ENCODE measurements at regions not wholly inside any gene's neighbourhood (a gene's known extent, or its start where the extent isn't known, plus 50 kb on each side); places are given as distances from the start of the nearest gene placed in this dataset.
"Not testable (repeated sequence)": the region's sequence is repeated elsewhere in the genome, so short reads cannot be mapped to it uniquely, and the experiment has no call there.

DNA sequence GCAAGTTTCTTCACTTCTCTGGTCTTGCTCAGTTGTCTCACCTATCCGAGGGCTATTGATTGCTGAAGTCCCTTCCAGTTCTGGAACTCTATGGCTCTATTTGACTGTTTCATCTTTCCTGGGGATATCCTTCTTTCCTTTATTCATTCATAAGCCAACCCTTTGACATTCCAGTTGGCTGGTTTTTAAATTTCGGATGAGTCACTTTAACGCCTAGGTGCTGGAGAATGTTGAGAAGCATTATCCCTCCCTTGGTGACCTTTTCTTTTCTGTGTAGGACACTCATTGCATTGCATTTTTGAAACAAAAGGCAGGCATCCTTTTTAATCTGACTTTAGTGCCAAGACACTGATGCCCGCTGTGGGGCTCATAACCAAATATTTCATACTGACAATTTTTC, 307.1 kb downstream of the TSN start:
- DNase-seq (ENCODE audit: low read depth), result no peak

DNA sequence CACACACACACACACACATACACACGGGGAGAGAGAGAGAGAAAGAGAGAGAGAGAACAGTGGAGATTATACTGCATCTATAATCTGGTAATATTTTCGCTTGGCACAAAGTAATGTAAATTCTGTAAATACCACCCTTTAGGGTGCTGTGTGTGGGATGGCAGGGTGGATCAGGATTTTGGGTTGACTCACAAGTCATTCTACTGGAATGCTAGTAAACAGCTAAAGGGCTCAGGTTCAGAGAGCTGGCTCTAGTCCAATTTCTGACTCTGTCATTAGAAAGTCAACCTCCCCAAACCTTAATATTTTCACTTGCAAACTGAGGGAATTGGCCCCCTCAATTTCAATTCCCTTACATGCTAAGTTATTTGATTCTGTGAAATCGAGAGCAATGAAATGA, 308.3 kb downstream of the TSN start:
- DNase-seq (ENCODE audit: low read depth), result no peak

DNA sequence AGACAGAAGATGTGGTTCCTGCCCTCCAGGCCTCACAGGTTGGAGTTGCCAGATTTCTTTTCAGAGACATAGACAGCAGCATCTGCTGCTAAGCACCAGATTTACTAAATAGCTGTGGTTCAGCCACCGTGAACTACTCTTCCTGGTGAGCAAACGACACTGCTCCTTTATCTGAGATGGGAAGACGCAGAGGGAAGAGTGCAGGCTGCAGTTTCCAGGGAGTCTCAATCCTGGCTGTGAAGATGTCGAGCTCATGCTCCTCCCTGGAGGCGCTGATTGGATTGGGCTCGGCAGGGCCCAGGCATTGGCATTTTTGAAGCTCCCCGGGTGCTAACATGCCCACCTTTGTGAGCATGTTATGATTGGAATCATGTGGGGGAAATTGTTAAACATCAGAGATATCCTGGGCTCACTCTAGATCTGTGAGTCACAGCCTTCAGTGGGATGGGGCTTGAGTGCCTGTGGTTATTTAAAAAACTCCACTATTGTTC, 314.8 kb downstream of the TSN start:
- DNase-seq (ENCODE audit: low read depth), result no peak

DNA sequence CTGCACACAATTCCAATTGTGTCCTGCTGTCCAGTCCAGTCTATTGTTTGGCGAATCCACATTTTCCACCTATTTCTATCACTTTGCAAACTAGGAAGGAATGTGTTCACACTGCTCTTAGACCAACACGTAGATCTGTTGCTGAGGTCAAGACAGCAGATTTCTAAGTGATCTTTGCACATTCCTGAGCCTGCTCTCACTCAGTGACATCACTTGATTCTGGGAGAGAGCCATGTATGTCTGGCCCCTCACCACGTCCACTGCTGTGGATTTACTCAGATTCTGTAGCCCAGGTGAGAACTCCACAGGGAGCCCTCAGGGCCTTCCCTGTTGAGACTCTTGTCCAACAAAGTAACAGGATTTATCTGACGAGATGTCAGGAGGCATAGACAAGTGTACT, 317.2 kb downstream of the TSN start:
- DNase-seq (ENCODE audit: low read depth), result no peak

DNA sequence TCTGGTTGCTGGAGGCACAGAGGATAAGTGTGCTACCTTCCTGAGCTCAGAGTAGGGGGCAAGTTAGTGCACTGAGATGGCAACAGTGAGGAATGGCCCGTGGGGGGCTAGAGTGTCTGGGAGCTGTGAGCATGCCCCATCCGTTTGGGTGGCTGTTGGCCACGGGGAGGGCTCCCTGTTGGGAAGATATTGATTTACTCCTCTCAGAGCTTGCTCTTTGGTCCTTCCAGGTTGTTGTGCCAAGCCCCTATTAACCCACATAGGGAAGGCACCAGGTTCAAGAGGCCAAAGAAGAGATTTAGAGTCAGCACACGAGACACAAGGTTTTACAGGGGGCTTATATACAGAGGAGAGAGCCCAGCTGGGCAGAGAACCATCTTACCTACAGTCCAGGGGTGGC, 318.8 kb downstream of the TSN start:
- no peak for DNase-seq (ENCODE audit: low read depth)

DNA sequence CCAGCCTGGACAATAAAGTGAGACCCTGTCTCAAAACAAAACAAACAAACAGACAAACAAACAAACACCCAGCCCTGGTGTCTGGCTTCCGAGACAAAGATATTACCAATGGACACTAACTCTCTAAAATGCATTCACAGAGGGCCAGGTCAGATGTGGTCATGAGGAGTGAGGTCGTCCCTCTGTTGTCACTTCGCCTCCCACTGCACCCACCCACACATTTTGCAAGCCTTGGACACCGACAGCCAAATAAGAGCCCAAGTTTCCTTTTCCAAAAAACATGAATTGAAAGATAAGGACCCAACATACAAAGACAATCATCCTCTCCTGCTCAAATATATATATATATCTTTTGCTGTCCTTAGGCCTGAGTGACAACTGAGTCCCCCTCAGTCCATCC, 319.9 kb downstream of the TSN start:
- no peak for DNase-seq (ENCODE audit: low read depth)

DNA sequence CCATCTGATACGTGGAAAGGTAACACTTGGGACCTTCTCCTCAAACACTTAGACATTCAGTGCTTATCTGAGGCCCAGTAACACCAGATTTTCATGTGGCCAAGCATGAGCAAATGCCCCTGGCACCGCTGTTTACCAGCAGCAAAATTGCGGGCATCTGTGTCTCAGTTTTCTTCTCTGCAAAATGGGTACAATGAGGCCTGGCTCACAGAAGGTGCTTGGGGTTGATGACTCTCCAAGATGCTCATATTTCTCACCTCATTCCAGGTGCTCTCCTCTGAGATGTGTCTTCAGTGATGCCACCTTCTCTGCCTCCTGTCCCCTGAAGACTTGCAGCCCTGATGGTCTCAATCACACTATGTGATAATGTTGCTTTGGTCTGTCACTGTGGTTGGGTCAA, 321.7 kb downstream of the TSN start:
- DNase-seq (ENCODE audit: low read depth), result no peak

DNA sequence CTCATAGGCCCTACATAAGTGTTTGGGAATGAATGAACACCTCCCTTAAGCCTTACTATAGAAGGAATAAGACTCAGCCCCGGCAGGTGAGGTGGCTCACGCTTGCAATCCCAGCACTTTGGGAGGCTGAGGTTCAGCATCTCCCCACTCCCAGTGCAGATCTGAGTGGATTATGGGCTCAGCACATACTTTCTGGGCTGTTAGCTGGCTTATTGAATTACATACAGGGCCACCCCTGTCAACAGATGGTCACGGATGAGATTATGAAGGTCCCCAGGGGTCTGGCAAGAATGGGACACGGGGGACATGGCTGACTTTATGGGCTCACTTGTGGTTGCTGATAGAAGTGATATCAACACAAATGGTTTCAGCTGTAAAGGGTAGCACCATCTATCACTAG, 322.3 kb downstream of the TSN start:
- no peak for DNase-seq (ENCODE audit: low read depth)

DNA sequence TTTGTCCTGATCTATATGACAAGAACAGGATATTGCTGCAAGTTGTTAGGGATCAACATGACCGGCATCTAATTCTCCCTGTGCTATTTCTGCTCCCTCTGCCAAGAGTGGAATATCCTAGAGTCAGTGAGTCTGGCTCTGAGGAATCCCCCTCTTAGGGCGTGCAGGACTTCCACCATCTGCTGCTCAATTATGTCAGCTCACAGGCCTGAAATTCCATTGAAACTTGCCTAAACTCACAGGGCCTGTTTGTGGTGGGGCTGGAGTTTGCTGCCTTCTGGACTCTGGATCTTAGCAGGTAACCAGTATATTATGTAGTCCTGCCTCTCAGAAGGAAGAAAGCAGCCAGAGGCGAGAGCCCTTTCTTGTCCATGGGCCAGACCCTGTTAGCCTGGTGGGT, 323.0 kb downstream of the TSN start:
- DNase-seq (ENCODE audit: low read depth), result no peak

DNA sequence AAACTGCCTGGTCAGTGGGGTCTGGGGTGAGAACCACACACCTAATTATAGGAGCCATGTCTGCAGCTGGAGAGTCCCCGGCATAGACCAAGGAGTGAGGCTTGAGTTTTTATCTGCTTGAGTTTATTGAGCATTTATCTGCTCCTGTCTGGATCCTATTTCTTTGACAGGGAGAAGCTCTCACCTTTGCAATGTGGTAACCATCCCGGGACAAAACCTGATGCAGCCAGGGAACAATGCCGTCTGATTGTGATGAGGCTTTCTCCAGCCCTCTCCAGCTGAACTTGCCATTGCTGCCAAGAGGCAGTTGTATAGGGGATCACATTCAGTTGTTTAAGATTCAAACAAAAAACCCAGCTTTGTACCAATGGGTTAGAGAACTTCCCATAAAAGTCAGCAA, 324.4 kb downstream of the TSN start:
- no peak for DNase-seq (ENCODE audit: low read depth)

DNA sequence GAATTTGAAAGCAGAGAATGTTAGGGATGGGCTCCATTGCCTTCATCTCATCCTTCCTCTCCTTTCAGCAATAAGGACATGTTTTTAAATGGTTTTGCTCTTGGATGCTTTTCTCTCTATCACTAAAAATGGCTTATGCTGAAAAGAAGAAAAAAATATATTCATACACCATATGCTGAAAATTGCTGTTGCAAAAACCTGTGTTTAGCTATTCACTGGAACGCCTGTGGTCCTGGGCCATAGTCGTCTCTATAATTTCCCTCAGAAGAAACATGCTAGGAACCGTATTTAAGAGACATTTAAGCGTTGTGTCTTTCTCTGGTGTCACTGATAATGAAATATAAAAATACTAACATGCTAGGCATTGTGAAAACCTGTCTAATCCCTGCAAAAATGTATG, 324.9 kb downstream of the TSN start:
- no peak for DNase-seq (ENCODE audit: low read depth)

DNA sequence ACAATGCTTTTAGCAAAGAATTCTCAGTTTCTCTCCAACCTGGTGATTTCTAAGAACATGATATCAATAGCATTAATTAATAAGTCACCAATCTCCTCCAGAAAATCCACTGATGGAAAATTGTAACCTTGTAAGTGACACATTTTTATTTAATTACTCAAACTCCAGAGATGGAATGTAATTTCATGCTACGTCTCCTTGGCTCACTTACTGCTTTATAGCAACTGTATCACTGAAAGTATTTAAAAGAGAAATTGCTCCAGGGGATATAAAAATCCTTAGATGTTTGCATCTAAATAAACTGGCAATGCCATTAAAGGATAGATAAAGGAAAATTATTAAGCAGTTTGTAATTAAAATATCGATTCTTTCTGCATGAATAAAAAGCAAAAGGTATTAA, 325.4 kb downstream of the TSN start:
- DNase-seq (ENCODE audit: low read depth), result no peak

DNA sequence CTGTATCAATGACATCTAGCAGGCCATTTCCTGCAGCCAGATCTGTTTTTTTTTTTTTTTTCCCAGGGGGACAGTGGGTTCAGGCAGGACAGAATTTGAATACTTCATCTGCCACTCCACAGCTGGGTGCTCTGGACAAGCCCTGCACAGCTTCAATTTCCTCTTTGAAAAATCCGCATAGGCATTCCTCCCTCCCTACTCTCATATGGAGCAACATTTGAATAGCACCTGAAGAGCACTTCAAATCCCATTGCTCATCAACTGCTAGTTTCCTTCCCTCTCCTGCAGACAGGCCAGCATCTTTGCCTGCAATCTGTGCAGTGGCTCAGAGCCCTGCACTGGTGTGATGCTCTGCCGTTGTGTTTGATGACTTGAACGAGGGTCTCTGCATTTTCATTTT, 326.3 kb downstream of the TSN start:
- no peak for DNase-seq (ENCODE audit: low read depth)

DNA sequence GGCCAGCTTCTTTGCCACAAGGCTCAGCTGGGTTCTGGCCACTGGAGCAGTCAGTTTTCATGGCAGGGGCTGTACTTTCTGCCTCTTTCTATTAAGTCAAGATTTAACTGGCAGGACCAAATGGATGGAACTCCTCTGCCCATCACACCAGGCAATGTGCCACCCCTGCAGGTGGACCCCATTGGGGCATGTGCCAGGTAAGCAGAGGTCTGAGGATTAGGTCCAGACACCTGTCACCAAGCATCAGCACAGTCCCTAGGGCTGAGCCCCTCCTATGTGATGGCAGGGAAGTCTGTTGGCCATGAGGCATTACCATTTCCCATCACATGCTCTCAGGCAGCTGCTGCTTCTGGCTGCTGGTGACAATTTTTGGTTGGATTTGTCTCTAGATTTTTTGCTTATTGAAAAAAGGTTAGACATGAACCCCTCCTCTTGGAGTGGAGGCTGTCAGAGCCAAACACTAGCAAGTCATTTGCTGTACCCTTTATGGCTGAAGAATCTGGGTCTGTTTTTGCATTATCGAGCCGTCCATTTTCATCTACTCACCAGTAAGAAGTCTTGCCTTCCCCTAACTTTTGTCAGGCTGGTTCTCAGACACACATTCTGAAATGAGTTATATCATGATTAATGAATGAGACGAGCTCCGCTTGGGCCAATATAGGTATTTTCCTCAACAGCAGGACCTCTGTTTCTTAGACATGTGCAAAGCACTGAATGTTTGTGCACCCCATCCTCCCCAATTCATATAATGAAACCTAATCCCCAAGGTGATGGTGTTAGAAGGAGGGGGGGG, 328.0 kb downstream of the TSN start:
- no peak for DNase-seq (ENCODE audit: low read depth)

DNA sequence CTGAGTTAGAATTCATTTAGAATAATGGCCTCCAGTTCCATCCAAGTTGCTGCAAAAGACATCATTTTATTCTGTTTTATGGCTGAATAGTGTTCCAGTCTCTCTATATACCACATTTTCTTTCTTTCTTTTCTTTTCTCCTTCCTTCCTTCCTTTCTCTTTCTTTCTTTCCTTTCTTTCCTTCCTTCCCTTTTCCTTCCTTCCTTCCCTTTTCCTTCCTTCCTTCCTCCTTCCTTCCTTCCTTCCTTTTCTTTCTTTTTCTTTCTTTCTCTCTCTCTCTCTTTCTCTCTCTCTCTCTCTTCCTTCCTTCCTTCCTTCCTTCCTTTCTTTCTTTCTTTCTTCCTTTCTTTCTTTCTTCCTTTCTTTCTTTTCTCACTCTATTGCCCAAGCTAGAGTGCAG, 330.2 kb downstream of the TSN start:
- DNase-seq (ENCODE audit: low read depth), result not testable (repeated sequence)

DNA sequence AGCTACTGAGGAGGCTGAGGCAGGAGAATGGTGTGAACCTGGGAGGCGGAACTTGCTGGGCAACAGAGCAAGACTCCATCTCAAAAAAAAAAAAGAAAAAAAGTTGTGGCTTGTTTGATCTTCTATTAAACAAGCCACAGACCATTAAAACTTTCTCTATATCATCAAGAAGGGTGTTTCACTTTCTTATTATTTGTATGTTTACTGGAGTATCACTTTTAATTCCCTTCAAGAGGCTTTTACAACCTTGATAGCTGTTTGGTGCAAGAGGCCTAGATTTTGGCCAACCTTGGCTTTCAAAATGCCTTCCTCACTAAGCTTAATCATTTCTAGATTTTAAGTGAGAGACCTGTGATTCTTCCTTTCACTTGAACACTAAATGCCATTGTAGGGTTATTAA, 339.1 kb downstream of the TSN start:
- no peak for DNase-seq (ENCODE audit: low read depth)

DNA sequence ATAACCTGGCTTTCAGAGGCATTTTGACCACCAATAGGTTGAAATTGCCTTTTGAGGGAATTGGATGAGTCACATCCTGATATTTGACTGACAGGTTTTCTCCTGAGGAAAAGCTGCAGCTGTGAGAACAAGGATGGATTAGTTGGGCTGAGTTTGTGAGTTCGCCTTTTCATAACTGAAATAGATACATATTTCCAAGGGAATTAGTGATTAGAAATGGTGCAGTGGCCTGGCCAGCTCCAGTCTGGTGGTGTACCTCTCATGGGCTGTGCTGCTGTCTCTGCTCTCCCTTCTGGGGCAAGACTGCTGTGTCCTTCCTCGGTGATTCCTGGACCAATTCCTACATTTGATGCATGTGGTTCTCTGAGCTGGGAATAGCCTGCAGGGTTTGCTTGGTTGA, 341.3 kb downstream of the TSN start:
- DNase-seq (ENCODE audit: low read depth), result no peak

DNA sequence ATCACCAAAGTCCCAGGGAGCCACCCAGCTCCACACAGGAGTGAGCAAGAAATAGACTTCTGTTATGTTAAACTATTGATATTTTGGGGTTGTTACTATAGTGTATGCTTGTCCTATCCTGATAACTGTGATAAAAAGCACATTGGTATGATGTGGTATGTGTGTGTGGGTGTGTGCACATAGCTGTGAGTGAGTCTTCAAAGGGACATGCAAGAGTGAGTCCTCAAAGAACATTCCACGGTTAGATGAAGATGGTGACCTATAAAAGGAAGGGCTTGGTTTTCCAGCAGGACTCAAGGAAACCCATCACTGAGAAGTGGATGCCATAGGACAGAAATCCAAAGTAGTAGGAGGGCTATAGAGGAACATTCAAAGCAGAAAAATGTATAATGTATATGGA, 342.9 kb downstream of the TSN start:
- no peak for DNase-seq (ENCODE audit: low read depth)

DNA sequence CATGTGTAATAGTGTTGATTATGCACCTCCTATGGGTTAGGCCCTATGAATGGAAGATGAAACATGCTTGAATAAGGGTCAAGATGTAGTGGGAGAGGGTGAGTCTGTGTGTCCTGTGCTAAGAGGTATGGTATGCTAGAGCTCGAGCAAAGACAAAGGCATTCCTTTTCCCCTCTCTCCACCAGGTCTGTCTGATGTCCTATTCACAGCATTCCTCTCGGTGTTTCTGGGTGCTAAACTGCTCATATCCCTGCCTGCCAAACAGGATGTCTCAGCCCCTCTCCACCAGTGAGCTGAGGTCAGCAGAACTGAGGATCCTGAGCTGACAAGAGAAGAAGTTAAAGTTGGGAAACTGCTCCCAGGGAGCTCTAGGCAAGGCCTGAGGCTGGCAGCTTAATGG, 344.9 kb downstream of the TSN start:
- DNase-seq (ENCODE audit: low read depth), result no peak

DNA sequence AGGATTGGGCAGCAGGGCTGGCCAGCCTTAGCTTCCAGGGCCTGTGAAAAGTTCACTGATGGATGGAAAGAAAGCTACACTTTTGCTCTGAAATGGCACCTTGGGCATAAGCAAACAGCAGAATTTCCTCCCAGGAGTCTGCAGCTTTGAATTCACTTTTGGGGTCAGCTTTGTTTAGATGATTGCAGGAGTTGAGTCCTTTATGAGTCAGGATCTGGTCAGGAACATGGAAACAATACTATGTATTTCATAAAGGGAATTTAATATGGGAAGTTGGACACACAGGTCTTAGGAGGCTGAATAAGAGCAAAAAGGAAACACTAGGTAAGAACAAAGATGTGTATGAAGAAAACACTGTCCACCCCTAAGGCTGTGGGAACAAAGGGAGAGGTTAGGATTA, 345.3 kb downstream of the TSN start:
- DNase-seq (ENCODE audit: low read depth), result no peak

DNA sequence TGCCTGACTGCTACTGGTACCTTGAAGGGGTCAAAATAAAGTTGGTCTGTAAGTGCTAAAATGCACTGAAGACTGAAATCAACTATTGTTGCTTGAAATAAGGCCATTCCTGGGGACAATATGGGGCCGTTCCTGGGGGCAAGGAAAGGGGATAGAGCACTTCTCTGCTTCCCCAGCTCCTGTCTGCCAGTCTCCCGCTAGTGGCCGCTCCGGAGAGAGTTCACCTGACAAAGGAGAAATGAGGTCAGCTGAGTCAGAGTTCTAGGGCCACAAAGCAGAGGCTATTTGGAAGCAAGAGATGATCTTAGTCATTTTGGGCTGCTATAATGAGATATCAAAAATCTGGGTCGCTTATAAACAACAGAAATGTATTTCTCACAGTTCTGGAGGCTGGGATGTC, 345.9 kb downstream of the TSN start:
- DNase-seq (ENCODE audit: low read depth), result no peak

DNA sequence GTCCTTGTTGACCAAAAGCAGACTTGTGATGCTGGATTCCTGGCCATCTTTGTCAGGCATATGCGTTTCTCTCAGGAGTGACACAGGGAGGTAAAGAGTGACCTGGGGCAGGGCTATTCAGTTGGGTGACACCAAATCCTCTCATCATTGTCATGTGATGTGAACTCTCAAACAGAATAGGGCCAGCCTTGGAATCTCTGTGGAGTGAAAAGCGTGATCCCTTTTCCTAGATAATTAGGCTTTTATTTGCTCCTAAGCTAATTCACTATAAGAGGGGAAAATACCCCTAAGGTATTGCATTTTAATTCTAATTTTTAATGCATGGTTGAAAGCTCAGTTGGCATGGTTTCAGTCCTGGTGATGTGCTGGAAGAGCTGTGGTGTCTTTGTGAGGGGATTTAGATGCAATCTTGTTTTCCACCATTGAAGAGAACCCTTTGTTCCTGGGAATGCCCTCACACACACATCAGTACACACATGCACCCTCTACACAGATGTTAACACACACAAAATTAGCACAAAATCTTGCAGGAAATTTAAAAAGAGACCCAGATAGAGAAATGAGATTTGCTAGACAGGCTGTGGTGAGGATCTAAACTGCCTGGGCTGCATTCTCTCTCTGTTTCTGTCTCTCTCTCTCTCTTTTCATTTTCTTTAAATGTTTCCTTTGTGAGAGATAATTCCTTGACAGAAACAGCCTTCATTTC, 349.9 kb downstream of the TSN start:
- no peak for DNase-seq (ENCODE audit: low read depth)

DNA sequence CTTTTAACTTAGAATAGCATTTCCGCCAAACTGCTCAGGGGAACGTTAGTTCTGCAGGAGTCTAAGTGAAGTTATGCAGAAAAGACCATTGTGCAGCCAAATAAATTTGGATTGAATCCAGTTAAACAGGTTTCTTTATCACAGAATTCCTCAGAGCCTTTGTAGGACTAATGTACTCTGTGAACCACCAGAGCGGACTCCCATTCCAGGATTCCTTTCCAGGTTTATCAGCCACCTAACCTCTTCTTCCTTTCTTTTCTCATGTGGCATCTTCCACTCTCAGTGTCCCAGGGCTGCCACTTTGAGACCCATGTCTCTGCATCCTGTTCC, 350.4 kb downstream of the TSN start:
- DNase-seq (ENCODE audit: low read depth), result no peak

DNA sequence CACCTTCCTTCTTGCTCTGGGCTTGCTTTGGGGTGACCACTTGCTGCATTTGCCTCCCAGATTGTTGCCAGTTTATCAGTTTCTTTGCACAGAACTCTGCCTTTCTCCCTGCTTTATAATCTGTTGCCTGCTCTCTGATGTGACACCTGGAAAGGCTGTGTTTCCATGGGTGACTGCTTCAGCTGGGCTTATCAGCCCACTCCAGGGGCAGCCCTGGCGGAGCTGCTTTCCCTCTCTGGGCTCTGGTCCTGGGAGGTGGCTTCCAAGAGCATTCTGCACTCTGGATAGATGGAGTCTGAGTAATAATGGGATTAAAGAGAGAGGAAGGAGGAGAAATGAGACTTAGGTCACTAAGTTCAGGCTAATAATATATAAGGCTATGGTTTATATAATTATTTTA, 352.7 kb downstream of the TSN start:
- DNase-seq (ENCODE audit: low read depth), result no peak
